ENCODE measurements at regions not wholly inside any gene's neighbourhood (a gene's known extent, or its start where the extent isn't known, plus 50 kb on each side); places are given as distances from the start of the nearest gene placed in this dataset.

GRCh38 chr6:4585682-4586468, 190.3 kb upstream of the CDYL start:
- H3K36me3 Mint-ChIP-seq (ENCODE audit: low read depth), result no peaks in the 10 kb centered on the region
- Histone ChIP-seq H3K36me3 (ENCODE audit: control insufficient read depth, insufficient read depth, low read length) (no peaks in the 10 kb centered on the region), H3K27me3 (ENCODE audit: control insufficient read depth, insufficient read depth, low read length, poor library complexity, severe bottlenecking) (no peaks in the 10 kb centered on the region), H3K4me3 (ENCODE audit: low read length) (no peak overlapping the region), H3K9ac (ENCODE audit: extremely low read depth, low read length, poor library complexity, severe bottlenecking) (no peak overlapping the region), H3K9me3 (ENCODE audit: control insufficient read depth, low read length) (no peaks in the 10 kb centered on the region), H3K4me1 (ENCODE audit: control insufficient read depth, insufficient read depth, low read length) (peaks cover 3% of the 10 kb centered on the region), H3K27ac (ENCODE audit: low read depth, low read length) (no peak overlapping the region)
- TF ChIP-seq, protein P1, sequence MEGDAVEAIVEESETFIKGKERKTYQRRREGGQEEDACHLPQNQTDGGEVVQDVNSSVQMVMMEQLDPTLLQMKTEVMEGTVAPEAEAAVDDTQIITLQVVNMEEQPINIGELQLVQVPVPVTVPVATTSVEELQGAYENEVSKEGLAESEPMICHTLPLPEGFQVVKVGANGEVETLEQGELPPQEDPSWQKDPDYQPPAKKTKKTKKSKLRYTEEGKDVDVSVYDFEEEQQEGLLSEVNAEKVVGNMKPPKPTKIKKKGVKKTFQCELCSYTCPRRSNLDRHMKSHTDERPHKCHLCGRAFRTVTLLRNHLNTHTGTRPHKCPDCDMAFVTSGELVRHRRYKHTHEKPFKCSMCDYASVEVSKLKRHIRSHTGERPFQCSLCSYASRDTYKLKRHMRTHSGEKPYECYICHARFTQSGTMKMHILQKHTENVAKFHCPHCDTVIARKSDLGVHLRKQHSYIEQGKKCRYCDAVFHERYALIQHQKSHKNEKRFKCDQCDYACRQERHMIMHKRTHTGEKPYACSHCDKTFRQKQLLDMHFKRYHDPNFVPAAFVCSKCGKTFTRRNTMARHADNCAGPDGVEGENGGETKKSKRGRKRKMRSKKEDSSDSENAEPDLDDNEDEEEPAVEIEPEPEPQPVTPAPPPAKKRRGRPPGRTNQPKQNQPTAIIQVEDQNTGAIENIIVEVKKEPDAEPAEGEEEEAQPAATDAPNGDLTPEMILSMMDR (conservative IDR thresholded peaks at IDR 0.05), result no peak
- peaks cover 11% of the 10 kb centered on the region for H3K4me1 Mint-ChIP-seq
- no peaks in the 10 kb centered on the region for H3K9me3 Mint-ChIP-seq
- no peak overlapping the region for H3K4me3 Mint-ChIP-seq
- DNase-seq, result no peak
- WGBS, 2 experiments (ENCODE audit: insufficient coverage in 1 of 2, insufficient read length in 1 of 2), result 87 to 100% methylated on average over 1 to 5 of the region's 5 CpGs
- no peak overlapping the region for H3K27ac Mint-ChIP-seq
- peaks cover 6% of the 10 kb centered on the region for H3K27me3 Mint-ChIP-seq (ENCODE audit: insufficient read depth)

DNA sequence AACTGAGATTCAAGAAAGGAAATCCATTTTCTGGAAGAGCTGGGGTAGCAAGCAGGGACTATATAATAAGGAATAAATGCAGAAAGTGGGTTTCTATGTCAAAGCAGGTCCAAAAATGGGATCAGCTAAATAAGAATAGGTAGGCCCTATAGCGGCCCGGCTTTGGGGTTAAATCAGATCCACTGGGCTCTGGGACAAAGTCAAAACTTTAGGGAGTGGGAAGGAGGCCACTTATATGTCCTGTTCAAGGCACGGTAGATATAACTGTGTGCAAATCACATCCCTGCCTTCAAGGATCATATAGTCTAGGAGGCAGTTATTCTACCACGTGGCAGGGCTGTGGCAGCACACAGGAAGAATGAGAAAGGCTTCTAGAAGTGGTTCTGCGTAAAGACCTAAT, 191.4 kb upstream of the CDYL start:
- Mint-ChIP-seq H3K27me3 (ENCODE audit: insufficient read depth) (peaks cover 6% of the 10 kb centered on the region), H3K4me1 (peaks cover 15% of the 10 kb centered on the region), H3K9me3 (no peaks in the 10 kb centered on the region), H3K36me3 (ENCODE audit: low read depth) (no peaks in the 10 kb centered on the region), H3K4me3 (no peak overlapping the region), H3K27ac (no peak overlapping the region)
- no peaks in the 10 kb centered on the region for H3K9me3 ChIP-seq (ENCODE audit: control insufficient read depth, low read length)
- H3K27me3 ChIP-seq (ENCODE audit: control insufficient read depth, insufficient read depth, low read length, poor library complexity, severe bottlenecking), result no peaks in the 10 kb centered on the region
- peaks cover 3% of the 10 kb centered on the region for H3K4me1 ChIP-seq (ENCODE audit: control insufficient read depth, insufficient read depth, low read length)
- no peak for DNase-seq
- H3K36me3 ChIP-seq (ENCODE audit: control insufficient read depth, insufficient read depth, low read length), result no peaks in the 10 kb centered on the region
- TF ChIP-seq, protein P1 (conservative IDR thresholded peaks at IDR 0.05), result no peak
- H3K27ac ChIP-seq (ENCODE audit: low read depth, low read length), result no peak overlapping the region
- WGBS, 2 experiments (ENCODE audit: insufficient coverage in 1 of 2, insufficient read length in 1 of 2), result 93 to 97% methylated on average over 4 to 5 of the region's 5 CpGs
- no peak overlapping the region for H3K4me3 ChIP-seq (ENCODE audit: low read length)
- H3K9ac ChIP-seq (ENCODE audit: extremely low read depth, low read length, poor library complexity, severe bottlenecking), result no peak overlapping the region

DNA sequence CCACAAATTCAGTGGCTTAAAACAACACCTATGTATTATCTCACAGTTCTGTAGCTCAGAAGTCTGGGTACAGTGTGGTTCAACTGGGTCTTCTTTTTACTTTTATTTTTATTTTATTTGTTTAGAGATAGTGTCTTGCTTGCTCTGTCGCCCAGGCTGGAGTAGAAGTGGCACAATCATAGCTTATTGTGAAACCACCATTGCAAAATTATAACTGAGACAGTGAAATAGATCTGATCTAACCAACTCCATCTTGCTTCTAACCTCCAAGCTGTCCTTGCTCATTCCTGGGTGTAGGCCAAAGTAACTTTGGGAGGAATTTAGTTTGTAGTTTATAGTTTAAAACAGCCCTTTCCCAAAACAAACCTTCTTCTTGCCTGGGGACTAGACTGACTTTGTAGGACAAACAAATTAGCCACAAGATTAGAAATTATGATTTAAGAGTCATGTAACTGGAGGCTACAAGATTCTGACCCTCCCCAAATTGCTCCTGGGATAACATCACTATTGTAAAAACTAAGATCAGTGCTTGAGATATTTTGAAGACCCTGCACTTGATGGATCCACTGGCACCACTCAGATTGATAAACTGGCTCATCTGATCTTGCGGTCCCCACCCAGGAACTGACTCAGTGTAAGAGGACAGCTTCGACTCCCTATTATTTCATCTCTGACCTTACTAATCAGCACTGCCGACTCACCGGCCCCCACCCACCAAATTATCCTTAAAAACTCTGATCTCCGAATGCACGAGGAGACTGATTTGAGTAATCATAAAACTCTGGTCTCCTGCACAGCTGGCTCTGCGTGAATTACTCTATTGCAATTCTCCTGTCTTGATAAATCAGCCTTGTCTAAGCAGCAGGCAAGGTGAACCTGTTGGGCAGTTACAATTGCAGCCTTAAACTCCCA, 193.4 kb upstream of the CDYL start:
- Histone ChIP-seq H3K9me3 (ENCODE audit: control insufficient read depth, low read length) (no peaks in the 10 kb centered on the region), H3K36me3 (ENCODE audit: control insufficient read depth, insufficient read depth, low read length) (no peaks in the 10 kb centered on the region), H3K27ac (ENCODE audit: low read depth, low read length) (no peak overlapping the region), H3K4me1 (ENCODE audit: control insufficient read depth, insufficient read depth, low read length) (peaks cover 3% of the 10 kb centered on the region), H3K9ac (ENCODE audit: extremely low read depth, low read length, poor library complexity, severe bottlenecking) (no peak overlapping the region), H3K4me3 (ENCODE audit: low read length) (no peak overlapping the region), H3K27me3 (ENCODE audit: control insufficient read depth, insufficient read depth, low read length, poor library complexity, severe bottlenecking) (no peaks in the 10 kb centered on the region)
- H3K4me3 Mint-ChIP-seq, result no peak overlapping the region
- TF ChIP-seq, protein P1 (conservative IDR thresholded peaks at IDR 0.05), result no peak
- DNase-seq, result no peak
- H3K9me3 Mint-ChIP-seq, result no peaks in the 10 kb centered on the region
- H3K4me1 Mint-ChIP-seq, result peaks cover 15% of the 10 kb centered on the region
- peaks cover 3% of the 10 kb centered on the region for H3K27me3 Mint-ChIP-seq (ENCODE audit: insufficient read depth)
- no peaks in the 10 kb centered on the region for H3K36me3 Mint-ChIP-seq (ENCODE audit: low read depth)
- 86 to 92% methylated on average over 8 of the region's 8 CpGs for WGBS, 2 experiments (ENCODE audit: insufficient coverage in 1 of 2, insufficient read length in 1 of 2)
- no peak overlapping the region for H3K27ac Mint-ChIP-seq

All from endodermal cell (in vitro differentiated cells).